ENCODE measurements at regions not wholly inside any gene's neighbourhood (a gene's known extent, or its start where the extent isn't known, plus 50 kb on each side); places are given as distances from the start of the nearest gene placed in this dataset.

GRCh38 chr9:118515947-118516346 is 811.7 kb downstream of the TLR4 start:
- no peaks in the 10 kb centered on the region for H3K9me3 ChIP-seq (ENCODE audit: control insufficient read depth in 3 of 3, low read length in 3 of 3)
- no peak overlapping the region for H3K4me3 ChIP-seq (ENCODE audit: low read length in 3 of 3)
- no peaks in the 10 kb centered on the region for H3K27me3 ChIP-seq (ENCODE audit: control insufficient read depth in 3 of 3, insufficient read depth in 3 of 3, low read length in 3 of 3)
- no peaks in the 10 kb centered on the region for H3K4me1 ChIP-seq (ENCODE audit: control insufficient read depth in 3 of 3, insufficient read depth in 3 of 3, low read length in 3 of 3)
- H3K27ac ChIP-seq (ENCODE audit: low read depth, low read length) = no peak overlapping the region
- H3K9ac ChIP-seq (ENCODE audit: low read depth in 1 of 3, low read length in 3 of 3) = no peak overlapping the region
- H3K36me3 ChIP-seq (ENCODE audit: control insufficient read depth in 3 of 3, insufficient read depth in 3 of 3, low read length in 3 of 3) = no peaks in the 10 kb centered on the region

- no peaks in the 10 kb centered on the region for H3K27me3 ChIP-seq (ENCODE audit: control insufficient read depth in 3 of 3, insufficient read depth in 3 of 3, low read length in 3 of 3)
- H3K9me3 ChIP-seq (ENCODE audit: control insufficient read depth in 3 of 3, low read length in 3 of 3) = no peaks in the 10 kb centered on the region
- H3K36me3 ChIP-seq (ENCODE audit: control insufficient read depth in 3 of 3, insufficient read depth in 3 of 3, low read length in 3 of 3) = no peaks in the 10 kb centered on the region
- H3K4me1 ChIP-seq (ENCODE audit: control insufficient read depth in 3 of 3, insufficient read depth in 3 of 3, low read length in 3 of 3) = no peaks in the 10 kb centered on the region
- H3K9ac ChIP-seq (ENCODE audit: low read depth in 1 of 3, low read length in 3 of 3) = no peak overlapping the region
- H3K27ac ChIP-seq (ENCODE audit: low read depth, low read length) = no peak overlapping the region
- no peak overlapping the region for H3K4me3 ChIP-seq (ENCODE audit: low read length in 3 of 3)
These were observed 817.1 kb downstream of the TLR4 start for GRCh38 chr9:118521261-118521660.

- H3K9ac ChIP-seq (ENCODE audit: low read depth in 1 of 3, low read length in 3 of 3) = no peak overlapping the region
- H3K4me1 ChIP-seq (ENCODE audit: control insufficient read depth in 3 of 3, insufficient read depth in 3 of 3, low read length in 3 of 3) = no peaks in the 10 kb centered on the region
- H3K36me3 ChIP-seq (ENCODE audit: control insufficient read depth in 3 of 3, insufficient read depth in 3 of 3, low read length in 3 of 3) = no peaks in the 10 kb centered on the region
- H3K27me3 ChIP-seq (ENCODE audit: control insufficient read depth in 3 of 3, insufficient read depth in 3 of 3, low read length in 3 of 3) = no peaks in the 10 kb centered on the region
- no peak overlapping the region for H3K4me3 ChIP-seq (ENCODE audit: low read length in 3 of 3)
- peak overlapping the region; percentile 33 for H3K27ac ChIP-seq (ENCODE audit: low read depth, low read length)
- no peaks in the 10 kb centered on the region for H3K9me3 ChIP-seq (ENCODE audit: control insufficient read depth in 3 of 3, low read length in 3 of 3)
These were observed 818.2 kb downstream of the TLR4 start for GRCh38 chr9:118522093-118523028.

GRCh38 chr9:118527261-118527660 is 823.1 kb downstream of the TLR4 start:
- Histone ChIP-seq H3K27ac (ENCODE audit: low read depth, low read length) (no peak overlapping the region), H3K9me3 (ENCODE audit: control insufficient read depth in 3 of 3, low read length in 3 of 3) (no peaks in the 10 kb centered on the region), H3K4me3 (ENCODE audit: low read length in 3 of 3) (no peak overlapping the region), H3K4me1 (ENCODE audit: control insufficient read depth in 3 of 3, insufficient read depth in 3 of 3, low read length in 3 of 3) (no peaks in the 10 kb centered on the region), H3K27me3 (ENCODE audit: control insufficient read depth in 3 of 3, insufficient read depth in 3 of 3, low read length in 3 of 3) (no peaks in the 10 kb centered on the region), H3K36me3 (ENCODE audit: control insufficient read depth in 3 of 3, insufficient read depth in 3 of 3, low read length in 3 of 3) (no peaks in the 10 kb centered on the region), H3K9ac (ENCODE audit: low read depth in 1 of 3, low read length in 3 of 3) (no peak overlapping the region)

- H3K27ac ChIP-seq (ENCODE audit: low read depth, low read length) = peak overlapping the region; percentile 50
- no peaks in the 10 kb centered on the region for H3K9me3 ChIP-seq (ENCODE audit: control insufficient read depth in 3 of 3, low read length in 3 of 3)
- no peaks in the 10 kb centered on the region for H3K36me3 ChIP-seq (ENCODE audit: control insufficient read depth in 3 of 3, insufficient read depth in 3 of 3, low read length in 3 of 3)
- no peaks in the 10 kb centered on the region for H3K4me1 ChIP-seq (ENCODE audit: control insufficient read depth in 3 of 3, insufficient read depth in 3 of 3, low read length in 3 of 3)
- no peak overlapping the region for H3K9ac ChIP-seq (ENCODE audit: low read depth in 1 of 3, low read length in 3 of 3)
- no peak overlapping the region for H3K4me3 ChIP-seq (ENCODE audit: low read length in 3 of 3)
- no peaks in the 10 kb centered on the region for H3K27me3 ChIP-seq (ENCODE audit: control insufficient read depth in 3 of 3, insufficient read depth in 3 of 3, low read length in 3 of 3)
These were observed 825.0 kb downstream of the TLR4 start for GRCh38 chr9:118529210-118529609.

- H3K27ac ChIP-seq (ENCODE audit: low read depth, low read length) = peak overlapping the region; percentile 17
- no peak overlapping the region for H3K4me3 ChIP-seq (ENCODE audit: low read length in 3 of 3)
- no peaks in the 10 kb centered on the region for H3K4me1 ChIP-seq (ENCODE audit: control insufficient read depth in 3 of 3, insufficient read depth in 3 of 3, low read length in 3 of 3)
- H3K9ac ChIP-seq (ENCODE audit: low read depth in 1 of 3, low read length in 3 of 3) = no peak overlapping the region
- no peaks in the 10 kb centered on the region for H3K27me3 ChIP-seq (ENCODE audit: control insufficient read depth in 3 of 3, insufficient read depth in 3 of 3, low read length in 3 of 3)
- H3K36me3 ChIP-seq (ENCODE audit: control insufficient read depth in 3 of 3, insufficient read depth in 3 of 3, low read length in 3 of 3) = no peaks in the 10 kb centered on the region
- no peaks in the 10 kb centered on the region for H3K9me3 ChIP-seq (ENCODE audit: control insufficient read depth in 3 of 3, low read length in 3 of 3)
These were observed 825.5 kb downstream of the TLR4 start for GRCh38 chr9:118529624-118530214.

- Histone ChIP-seq H3K27me3 (ENCODE audit: control insufficient read depth in 3 of 3, insufficient read depth in 3 of 3, low read length in 3 of 3) (no peaks in the 10 kb centered on the region), H3K4me1 (ENCODE audit: control insufficient read depth in 3 of 3, insufficient read depth in 3 of 3, low read length in 3 of 3) (no peaks in the 10 kb centered on the region), H3K36me3 (ENCODE audit: control insufficient read depth in 3 of 3, insufficient read depth in 3 of 3, low read length in 3 of 3) (no peaks in the 10 kb centered on the region), H3K27ac (ENCODE audit: low read depth, low read length) (no peak overlapping the region), H3K4me3 (ENCODE audit: low read length in 3 of 3) (no peak overlapping the region), H3K9me3 (ENCODE audit: control insufficient read depth in 3 of 3, low read length in 3 of 3) (no peaks in the 10 kb centered on the region), H3K9ac (ENCODE audit: low read depth in 1 of 3, low read length in 3 of 3) (no peak overlapping the region)
These were observed 828.4 kb downstream of the TLR4 start for GRCh38 chr9:118532592-118532991.

GRCh38 chr9:118533101-118533500 is 828.9 kb downstream of the TLR4 start:
- H3K9ac ChIP-seq (ENCODE audit: low read depth in 1 of 3, low read length in 3 of 3) = no peak overlapping the region
- H3K4me3 ChIP-seq (ENCODE audit: low read length in 3 of 3) = no peak overlapping the region
- no peaks in the 10 kb centered on the region for H3K27me3 ChIP-seq (ENCODE audit: control insufficient read depth in 3 of 3, insufficient read depth in 3 of 3, low read length in 3 of 3)
- H3K9me3 ChIP-seq (ENCODE audit: control insufficient read depth in 3 of 3, low read length in 3 of 3) = no peaks in the 10 kb centered on the region
- no peaks in the 10 kb centered on the region for H3K4me1 ChIP-seq (ENCODE audit: control insufficient read depth in 3 of 3, insufficient read depth in 3 of 3, low read length in 3 of 3)
- H3K27ac ChIP-seq (ENCODE audit: low read depth, low read length) = no peak overlapping the region
- no peaks in the 10 kb centered on the region for H3K36me3 ChIP-seq (ENCODE audit: control insufficient read depth in 3 of 3, insufficient read depth in 3 of 3, low read length in 3 of 3)

GRCh38 chr9:118533850-118534249 is 829.6 kb downstream of the TLR4 start:
- H3K27ac ChIP-seq (ENCODE audit: low read depth, low read length) = no peak overlapping the region

GRCh38 chr9:118536153-118536552 is 832.0 kb downstream of the TLR4 start:
- Histone ChIP-seq H3K4me1 (ENCODE audit: control insufficient read depth in 3 of 3, insufficient read depth in 3 of 3, low read length in 3 of 3) (no peaks in the 10 kb centered on the region), H3K9me3 (ENCODE audit: control insufficient read depth in 3 of 3, low read length in 3 of 3) (no peaks in the 10 kb centered on the region), H3K27me3 (ENCODE audit: control insufficient read depth in 3 of 3, insufficient read depth in 3 of 3, low read length in 3 of 3) (no peaks in the 10 kb centered on the region), H3K27ac (ENCODE audit: low read depth, low read length) (no peak overlapping the region), H3K9ac (ENCODE audit: low read depth in 1 of 3, low read length in 3 of 3) (no peak overlapping the region), H3K36me3 (ENCODE audit: control insufficient read depth in 3 of 3, insufficient read depth in 3 of 3, low read length in 3 of 3) (no peaks in the 10 kb centered on the region), H3K4me3 (ENCODE audit: low read length in 3 of 3) (no peak overlapping the region)

More at GRCh38 chr9:118533850-118534249, 829.6 kb downstream of the TLR4 start:
- Histone ChIP-seq H3K36me3 (ENCODE audit: control insufficient read depth in 3 of 3, insufficient read depth in 3 of 3, low read length in 3 of 3) (no peaks in the 10 kb centered on the region), H3K4me1 (ENCODE audit: control insufficient read depth in 3 of 3, insufficient read depth in 3 of 3, low read length in 3 of 3) (no peaks in the 10 kb centered on the region), H3K9ac (ENCODE audit: low read depth in 1 of 3, low read length in 3 of 3) (no peak overlapping the region), H3K4me3 (ENCODE audit: low read length in 3 of 3) (no peak overlapping the region), H3K27me3 (ENCODE audit: control insufficient read depth in 3 of 3, insufficient read depth in 3 of 3, low read length in 3 of 3) (no peaks in the 10 kb centered on the region), H3K9me3 (ENCODE audit: control insufficient read depth in 3 of 3, low read length in 3 of 3) (no peaks in the 10 kb centered on the region)
